Medulla oblongata (tissue), 1 donor: ENCODE measurements at regions not wholly inside any gene's neighbourhood (a gene's known extent, or its start where the extent isn't known, plus 50 kb on each side); places are given as distances from the start of the nearest gene placed in this dataset.
A peak's percentile ranks its signal among the peaks of the same experiment; 100 is the strongest.

Experiments
- DNase-seq: peaks from one replicate; pipeline ENCODE4 v3.0.0-alpha.2; 2015; ENCODE audit errors: extremely low spot score

DNA sequence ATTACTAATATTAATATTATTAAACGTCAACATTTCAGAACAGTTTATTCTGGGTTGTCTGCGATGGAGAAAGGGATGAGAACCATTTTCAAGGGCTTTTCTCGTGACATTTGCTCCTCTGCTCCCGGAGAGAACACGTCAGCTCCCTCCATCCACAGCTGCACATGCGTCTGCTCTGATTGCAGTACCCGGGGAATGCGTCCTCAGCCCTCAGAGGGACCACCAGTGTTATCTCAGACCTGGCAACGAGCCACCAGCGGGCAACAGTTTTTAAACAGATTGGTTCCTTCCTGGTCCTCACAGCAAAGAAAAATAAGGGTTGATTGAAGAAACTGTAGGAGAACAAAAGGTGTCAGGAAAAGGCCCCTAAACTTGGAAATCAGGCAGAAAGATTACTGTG lies 202.2 kb upstream of the ADAMTS9 start:
- DNase-seq = no peak

DNA sequence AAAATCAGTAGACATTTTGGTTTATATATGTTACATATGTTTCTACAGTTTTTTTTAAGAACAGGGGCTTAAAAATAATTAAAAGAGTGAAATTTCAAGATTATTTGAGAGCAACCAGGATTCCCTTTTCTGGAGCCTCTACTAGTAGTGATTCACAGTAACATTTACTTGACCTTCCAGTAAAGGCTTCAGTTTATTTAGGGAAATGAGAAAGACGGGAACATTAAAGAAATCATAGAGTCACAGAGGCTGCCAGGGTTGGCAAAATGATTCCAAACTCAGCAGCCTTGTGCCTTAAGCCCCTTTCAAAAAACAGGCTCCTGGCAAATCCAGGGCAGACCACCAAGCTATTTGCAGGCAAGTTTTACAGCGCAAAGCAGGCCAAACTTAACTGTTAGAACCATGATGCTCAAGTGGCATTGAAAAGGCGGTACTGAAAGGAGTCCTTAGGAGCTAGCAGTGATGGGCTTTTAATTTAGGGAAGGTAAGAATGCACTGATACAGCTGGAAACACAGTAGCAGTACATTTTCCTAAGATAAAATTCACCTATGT lies 201.1 kb upstream of the ADAMTS9 start:
- DNase-seq = no peak

DNA sequence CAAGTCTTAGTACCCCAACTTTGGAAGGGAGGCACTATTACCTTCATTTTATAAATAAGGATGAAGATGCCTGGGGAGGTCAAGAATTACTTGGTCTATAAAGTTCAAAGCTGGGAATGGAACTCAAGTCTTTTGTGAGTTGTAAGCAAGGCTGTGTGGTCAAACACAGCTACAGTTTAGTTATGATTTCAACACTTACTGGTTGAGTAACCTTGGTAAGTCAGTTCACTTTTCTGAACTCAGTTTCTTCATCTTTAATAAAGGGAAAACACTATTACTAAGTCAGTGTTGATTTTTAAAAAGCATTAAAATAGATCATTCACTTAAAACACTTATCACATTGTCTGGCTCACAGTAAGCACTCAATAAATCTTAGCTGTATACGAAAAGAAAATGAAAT lies 200.4 kb upstream of the ADAMTS9 start:
- DNase-seq = no peak

DNA sequence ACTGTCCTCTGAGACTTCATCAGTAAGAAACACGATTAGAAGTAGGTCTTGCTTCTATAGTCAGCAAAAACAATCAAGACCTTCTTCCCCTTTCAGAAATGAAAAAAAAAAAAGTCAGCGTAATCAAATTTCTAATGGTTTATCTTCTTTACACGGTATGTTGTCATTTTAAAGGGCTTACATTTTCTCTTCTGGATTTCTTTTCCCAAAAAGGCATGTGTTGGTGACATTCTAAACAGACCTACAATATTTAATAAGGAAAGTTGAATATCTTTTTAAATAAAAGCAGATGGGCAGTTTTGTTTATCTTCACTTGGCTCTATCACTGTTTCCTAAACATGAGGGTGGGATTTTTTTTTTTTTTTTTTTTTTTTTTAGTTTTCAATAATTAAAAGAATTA lies 197.3 kb upstream of the ADAMTS9 start:
- no peak for DNase-seq

DNA sequence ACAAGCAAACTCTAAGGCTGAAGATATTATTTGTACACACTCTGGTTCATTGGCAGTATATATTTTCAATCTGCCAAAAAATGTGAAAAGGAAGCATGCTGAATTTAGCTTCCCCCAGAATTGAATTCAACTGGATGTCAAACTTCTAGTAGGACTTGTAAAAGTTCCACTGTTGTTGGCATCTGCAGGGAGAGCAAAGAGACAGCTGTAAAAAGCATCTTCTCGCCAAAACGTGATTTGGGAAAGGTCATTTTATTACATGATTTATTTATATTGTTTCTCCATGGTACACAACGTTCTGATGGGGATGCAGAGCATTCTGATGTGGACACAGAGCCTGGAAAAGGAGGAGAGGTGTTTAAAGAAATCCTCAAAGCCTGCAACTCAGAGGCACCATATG lies 196.7 kb upstream of the ADAMTS9 start:
- DNase-seq = no peak

DNA sequence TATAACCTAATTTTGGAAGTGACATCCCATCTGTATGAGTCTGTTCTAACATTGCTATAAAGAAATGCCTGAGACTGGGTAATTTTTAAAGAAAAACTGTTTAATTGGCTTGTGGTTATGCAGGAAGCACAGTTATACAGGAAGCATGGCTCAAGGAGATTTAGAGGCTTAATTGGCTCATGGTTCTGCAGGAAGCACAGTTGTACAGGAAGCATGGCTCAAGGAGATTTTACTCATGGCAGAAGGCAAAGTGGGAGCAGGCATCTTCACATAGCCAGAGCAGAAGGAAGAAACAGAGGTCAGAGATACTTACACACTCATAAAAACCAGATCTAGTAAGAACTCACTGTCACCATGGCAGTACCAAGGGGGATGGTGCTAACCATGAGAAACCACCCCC lies 193.1 kb upstream of the ADAMTS9 start:
- no peak for DNase-seq

DNA sequence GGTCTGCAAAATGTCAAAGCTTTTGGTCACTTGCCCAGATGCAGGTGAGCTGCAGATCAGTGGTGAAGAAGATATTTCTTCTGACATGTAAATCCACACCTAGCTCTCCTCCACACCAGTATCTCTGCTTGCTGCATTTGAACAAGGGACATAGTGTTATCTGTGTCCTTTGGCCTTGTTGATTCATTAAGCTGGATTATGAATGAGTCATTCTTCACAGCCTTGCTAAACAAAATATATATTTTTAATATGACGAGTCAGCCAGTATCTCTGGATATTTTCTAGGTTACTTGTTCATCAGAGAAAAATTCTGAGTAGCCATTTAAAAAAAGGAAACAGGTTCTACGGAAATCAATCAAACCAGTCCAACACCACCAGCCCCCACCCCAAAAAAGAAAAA lies 190.6 kb upstream of the ADAMTS9 start:
- DNase-seq = no peak

DNA sequence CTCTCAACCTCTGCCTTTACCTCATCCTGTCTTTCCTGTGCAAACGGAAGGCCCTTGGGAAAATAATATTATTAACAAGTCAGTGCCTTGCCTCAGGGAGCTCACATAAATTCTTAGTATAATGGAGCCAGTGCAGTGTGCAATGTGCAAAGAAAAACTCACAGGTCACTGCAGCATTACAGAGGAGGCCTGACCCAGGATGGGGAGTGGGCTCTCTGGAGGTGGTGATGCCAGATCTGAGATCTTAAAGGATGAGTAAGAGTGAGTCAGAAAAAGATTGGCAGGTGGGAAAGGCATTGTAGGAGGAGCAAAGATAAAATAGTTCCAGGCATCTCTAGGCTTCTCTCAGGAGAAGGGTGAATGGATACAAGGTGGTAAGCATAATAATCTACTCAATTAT lies 185.6 kb upstream of the ADAMTS9 start:
- DNase-seq = no peak

DNA sequence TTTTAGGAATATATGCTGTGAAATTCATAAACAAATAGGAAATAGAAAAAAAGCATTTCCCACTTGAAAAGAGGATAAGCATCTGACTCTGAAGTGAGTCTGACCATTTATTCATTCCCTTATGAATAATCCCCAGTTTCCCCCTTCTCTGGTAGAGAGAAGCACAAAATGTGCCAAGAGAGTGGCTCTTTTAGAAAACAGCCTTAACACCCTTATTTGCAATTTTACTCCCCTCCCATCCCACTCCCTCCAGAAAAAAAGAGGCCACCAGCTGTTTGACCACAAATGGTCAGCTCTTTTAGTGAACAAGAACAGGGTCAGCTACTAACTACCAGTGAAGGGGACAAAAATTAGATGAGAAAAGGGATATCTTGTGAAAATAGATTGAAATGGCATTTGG lies 184.5 kb upstream of the ADAMTS9 start:
- no peak for DNase-seq

DNA sequence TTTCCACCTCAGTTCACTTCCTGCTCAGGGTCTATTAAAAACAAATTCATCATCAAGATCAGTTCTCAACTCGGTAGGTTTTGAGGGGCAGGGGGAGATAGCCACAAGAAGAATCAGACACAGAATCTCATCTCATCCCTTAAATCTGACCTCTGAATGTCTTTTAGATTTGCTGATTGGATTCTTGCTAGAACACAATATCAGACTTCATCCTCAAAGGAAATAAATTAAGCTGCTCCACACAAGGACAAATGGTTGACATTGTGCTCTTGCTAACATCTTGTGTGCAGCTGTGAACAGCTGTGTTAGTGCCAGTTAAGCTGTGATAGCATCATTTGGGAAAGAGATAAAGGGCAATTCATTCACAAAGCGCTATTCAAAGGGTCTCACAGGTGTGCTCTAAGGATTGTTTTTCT lies 184.0 kb upstream of the ADAMTS9 start:
- DNase-seq = no peak

DNA sequence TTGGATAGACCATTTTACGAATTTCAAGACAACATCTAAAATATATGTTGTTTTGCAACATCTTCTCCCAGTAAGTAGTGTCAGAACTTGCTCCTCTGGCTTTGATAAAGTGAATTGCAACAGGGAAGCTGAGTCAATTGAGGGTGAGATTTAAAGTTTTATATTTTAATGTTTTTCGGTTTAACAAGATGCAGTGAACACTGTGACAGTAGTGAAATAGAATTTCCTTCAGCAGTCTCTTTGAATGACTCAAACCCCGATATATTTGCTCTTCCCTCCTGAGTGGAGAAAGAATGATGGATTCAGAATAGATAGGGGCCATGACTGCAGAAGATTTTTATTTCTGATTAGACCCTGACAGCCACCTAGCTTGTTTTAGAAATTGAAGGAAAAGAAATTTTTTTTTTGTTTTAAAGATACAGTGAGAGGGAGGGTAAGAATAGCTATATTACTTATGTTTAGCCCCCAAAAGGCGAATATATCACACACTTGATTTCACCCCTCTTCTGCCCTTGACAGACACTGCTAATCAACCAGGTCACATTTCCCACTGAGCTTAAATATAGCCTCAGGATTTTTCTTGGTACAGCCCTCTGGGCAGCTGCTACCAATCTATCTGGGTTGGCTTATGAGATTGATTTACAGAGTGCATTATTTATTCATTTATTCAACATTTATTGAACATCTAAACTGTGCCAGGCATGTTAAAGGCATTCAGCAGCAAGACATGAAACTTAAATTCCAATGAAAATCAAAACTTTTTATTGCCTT lies 183.3 kb upstream of the ADAMTS9 start:
- DNase-seq = no peak

DNA sequence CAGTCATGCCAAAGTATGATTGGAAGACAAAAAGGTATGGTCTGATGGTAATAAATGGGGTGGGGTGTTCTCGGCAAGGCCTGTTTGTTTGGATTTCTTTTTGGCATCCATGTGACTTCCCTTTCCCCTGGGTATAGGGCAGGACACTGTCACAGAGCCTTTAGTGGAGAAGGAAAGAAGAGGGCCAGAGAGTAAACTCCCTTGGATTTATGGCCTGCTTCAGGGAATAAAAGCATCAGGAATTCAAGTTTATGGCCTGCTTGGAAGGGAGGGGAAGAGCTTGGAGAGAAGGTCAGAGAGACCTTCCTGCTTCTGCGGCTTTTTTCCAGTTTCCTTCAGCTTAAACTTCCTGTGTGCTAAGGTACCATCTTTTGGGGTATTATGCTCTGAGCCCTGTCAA lies 179.4 kb upstream of the ADAMTS9 start:
- DNase-seq = no peak

DNA sequence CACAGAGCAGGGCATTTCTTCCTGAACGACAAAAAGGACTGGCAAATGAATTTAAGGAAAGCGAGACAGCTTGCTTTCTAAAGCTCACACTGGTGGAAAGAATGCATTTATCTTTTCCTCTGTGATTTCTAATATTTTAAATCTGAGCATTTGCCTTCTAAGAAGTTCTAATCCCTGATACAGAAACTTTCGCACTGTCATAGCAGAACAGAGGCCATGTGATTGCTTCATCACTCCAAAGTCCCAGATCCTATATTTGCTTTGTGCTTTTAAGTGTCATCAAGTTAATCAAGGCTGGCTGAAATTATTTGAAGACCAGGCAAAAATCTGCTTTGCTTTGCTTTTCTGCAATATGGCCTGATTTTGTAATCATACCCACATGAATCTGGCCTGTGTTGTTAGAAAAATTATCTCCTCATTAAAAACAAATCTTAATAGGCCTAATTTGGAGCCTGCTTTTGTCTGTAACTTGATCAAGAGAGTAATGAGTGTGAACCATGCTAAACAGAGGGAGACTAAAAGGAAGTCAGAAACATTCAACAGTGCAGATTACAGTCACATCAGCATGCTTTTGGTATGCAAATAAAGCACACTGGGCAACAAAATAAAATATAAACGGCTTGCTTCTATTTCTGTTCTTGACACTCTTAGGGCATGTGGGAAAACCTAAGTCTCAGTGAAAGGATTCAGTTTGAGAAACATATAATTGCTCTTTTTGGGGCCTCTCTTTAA lies 178.2 kb upstream of the ADAMTS9 start:
- DNase-seq = no peak

DNA sequence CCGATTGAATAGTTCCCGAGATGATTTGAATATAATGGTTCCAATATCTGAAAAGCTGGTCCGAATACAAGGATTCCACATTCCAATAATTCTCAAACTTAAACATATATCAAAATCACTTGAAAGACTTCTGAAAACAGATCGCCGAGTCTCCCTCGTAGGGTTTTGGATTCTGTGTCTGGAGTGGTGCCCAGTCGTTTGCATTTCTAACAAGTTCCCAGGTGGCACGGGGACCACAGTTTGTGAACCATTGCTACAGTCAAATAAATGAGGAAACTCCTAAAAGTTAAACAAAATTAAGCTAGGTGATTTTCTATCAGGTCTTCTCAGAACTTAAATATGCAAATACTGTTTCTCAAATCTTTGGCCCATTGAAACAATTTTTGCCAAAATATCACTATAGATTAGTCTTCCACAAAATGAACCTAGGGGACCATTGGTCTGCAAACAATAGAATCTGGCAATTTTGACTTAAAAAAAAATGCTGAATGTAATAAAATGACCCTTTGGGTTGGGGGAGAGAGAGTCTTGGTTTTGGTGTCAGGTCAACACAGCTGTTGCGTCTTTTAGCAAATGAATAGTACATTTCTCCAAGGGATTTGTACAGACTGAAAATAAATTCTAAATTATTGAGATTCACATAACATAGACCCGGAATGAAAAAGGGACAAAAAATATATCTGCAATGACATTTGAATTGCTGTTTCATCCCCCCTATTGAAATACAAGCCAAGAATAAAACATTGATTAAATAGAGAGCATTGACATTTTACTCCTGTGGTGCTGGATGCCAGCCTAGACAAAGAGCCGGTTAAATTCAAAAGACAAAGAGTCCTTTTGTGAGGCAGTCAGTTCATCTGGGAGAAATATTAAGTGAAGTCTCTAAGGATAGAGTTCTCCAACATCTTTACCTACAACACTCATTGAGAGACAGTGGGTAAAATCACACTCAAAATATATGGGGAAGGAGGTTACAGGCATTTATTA lies 175.7 kb upstream of the ADAMTS9 start:
- DNase-seq = peak; percentile 62

DNA sequence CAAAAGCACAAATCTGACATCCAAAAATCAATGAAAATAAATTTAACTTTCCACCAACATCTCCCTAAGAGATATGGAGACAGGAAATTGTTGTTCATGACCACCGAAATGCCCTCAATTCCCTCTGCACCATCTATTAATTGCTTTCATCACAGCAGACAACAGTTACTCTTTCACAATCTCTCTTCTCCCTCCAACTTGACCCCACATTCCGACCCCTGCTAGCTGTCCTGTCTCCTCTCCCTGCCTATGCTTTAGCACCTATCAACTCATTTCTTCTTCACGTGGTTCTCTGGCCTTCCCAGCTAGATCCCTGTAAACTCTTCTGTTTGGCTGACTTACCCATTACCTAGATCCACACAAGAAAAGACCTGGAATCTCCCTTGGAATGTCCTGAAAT lies 173.9 kb upstream of the ADAMTS9 start:
- DNase-seq = no peak

DNA sequence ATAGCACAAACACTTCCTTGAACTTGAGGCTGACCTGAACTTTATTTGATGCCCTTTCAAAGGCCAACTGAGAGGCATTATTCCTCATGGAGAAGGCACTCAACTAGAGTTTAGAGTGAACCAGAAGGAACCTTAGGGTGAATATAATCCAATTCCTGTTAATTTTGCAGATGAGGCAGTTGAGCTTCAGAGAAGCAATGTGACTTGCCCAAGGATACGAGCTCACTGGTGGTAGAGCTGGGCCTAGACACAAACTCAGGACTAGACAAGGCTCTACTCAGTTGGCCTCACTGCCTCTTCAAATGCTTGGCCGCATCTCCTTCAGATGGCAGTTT lies 172.7 kb upstream of the ADAMTS9 start:
- DNase-seq = no peak

DNA sequence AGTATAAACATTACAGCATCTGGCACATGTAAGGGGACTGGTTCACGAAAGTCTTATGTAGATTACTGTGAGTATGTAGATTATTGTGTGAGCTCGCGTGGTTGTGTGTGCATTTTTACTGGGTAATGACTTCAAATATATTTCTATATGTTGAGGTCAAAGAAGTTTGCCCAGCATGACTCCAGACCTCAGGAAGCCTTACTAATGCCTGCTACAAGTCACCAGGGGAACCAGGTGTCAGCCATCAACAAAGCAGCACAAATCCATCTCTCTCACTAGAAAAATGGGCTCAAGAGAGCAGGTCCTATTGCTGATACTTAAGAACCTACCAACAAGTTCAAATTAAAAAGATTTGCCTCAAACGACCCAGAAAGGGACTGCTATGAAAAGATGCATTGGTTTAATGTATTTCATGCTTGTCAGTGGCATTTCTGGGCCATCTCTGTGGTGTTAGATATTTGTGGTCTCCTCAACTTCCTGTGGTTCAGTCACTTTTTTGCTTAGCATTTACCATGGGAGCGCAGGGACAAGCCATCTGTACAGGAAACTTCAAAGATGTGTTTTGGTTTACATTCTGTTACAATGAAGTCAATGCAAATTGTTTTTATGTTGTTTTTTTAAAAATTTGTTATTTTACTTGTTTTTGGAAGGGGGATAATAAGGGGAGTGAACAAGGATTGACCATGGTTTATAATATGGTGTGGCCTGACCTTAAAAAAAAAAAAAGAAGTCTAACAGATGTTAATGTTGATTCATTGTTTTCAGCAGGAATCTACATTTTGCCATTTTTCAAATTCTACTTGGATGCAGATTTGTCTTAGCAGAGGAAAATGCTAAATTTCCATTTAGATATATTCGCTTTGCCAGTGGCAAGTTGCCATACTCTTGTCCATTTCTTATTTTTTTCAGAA lies 172.1 kb upstream of the ADAMTS9 start:
- DNase-seq = no peak

DNA sequence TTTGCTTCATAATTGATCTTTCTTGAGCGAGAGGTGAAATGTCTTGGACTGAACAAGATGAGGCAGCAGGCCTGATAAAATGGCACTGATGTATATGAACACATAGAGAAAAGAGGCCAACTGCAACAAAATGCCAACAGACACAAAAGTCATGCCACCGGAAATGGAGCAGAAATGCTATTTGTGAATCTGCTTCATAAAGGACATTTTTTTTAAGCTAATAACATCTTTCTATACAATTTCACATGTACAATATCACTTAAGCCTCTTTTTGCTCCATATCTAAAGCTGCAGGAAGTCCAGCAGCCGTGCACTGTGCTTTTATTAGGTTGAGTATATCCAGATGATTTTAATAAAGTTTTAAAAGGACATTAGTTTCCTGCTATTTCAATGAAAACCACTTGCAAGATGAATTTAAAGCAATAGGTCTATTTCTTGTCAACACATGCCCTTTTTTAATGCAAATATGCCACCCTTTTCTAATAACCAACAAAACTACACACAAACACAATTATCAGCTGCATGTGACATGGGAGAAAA lies 169.2 kb upstream of the ADAMTS9 start:
- DNase-seq = no peak

DNA sequence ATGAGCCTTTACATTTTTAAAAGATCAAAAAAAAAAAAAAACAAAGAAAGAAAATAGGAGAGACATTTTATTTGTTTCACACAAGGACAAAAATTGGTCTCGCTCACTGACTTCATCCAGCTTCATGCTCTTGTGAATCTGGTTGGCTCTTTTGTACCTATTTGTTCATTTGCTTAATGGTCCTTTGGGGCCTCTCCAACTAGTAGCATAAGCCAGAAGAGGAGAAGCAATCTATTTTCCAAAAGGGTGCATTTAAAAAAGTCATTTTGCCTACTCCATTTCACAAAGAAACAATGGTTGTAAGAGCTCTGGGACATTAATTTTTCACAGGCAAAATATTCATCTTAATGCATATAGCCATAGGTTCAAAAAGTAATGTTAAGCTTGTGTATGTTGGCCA lies 168.3 kb upstream of the ADAMTS9 start:
- DNase-seq = peak; percentile 59

DNA sequence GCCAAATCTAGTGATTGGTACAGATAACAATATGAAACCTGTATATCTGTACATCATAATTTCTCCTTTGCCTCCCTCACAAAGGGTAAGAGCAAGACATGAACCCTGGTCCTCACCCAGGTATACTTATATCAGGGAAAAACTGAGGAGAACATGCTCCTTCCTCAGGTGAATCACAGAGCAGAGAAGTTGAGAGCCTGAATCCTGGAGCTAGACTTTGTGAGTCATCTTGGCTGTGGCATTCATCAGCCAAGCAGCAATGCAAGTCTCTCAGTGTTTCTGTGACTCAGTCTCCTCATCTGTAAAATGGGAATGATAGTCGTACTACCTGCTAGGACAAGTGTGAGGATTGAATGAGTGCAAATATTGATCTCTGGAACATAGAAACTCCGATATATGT lies 165.7 kb upstream of the ADAMTS9 start:
- DNase-seq = no peak

DNA sequence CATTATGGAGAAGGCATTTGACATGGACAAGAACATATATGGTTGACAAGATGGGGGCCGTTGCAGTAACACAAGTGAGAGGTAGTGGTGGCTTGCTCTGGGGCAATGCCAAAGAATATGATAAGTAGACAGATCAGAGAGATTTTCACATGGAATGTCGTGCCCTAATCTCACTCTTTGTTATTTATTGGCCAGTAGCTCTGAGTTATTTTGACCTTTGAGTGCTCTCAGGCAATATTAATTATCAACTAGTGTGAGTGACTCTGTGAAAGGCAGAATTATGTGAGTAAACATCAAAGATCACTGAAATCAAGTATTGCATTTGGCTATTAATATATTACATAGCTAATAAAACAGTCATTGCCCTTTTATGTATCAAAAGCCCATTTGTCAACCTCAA lies 164.9 kb upstream of the ADAMTS9 start:
- no peak for DNase-seq
